ENCODE measurements at regions not wholly inside any gene's neighbourhood (a gene's known extent, or its start where the extent isn't known, plus 50 kb on each side); places are given as distances from the start of the nearest gene placed in this dataset.

DNA sequence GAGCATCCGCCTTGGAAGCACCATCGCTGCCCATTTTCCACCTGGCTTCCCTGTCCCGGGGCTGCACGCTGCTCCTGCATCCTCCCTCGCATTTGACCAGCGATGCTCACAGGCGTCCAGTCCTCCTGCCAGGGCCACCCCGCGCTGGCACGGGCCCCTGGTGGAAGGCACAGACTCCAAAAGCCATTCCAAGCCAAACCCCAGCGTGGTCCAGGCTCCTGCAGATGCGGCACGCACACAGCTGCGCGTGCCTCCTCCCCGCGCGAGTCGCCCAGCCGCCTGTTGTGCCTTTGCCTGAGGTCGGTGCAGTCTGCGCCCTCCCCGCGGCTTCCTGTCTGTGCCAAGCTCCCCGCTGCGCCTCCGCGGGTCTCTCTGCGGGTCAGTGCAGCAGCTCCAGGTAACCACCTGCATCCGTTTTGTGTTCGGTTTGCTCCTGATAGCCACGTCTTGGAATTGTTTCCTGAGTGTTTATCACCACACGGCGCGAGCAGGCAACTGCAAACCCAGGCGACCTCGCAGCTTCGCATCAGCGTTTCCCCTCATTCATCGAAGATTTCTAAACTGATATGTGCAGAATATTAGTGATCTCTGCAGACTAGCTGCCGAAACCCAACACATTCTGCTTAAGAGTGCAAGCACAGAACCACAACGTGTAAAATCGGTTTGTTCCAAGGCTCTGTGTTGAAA, 65.2 kb upstream of the SALL3 start:
- TF ChIP-seq, protein P1, sequence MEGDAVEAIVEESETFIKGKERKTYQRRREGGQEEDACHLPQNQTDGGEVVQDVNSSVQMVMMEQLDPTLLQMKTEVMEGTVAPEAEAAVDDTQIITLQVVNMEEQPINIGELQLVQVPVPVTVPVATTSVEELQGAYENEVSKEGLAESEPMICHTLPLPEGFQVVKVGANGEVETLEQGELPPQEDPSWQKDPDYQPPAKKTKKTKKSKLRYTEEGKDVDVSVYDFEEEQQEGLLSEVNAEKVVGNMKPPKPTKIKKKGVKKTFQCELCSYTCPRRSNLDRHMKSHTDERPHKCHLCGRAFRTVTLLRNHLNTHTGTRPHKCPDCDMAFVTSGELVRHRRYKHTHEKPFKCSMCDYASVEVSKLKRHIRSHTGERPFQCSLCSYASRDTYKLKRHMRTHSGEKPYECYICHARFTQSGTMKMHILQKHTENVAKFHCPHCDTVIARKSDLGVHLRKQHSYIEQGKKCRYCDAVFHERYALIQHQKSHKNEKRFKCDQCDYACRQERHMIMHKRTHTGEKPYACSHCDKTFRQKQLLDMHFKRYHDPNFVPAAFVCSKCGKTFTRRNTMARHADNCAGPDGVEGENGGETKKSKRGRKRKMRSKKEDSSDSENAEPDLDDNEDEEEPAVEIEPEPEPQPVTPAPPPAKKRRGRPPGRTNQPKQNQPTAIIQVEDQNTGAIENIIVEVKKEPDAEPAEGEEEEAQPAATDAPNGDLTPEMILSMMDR (IDR thresholded peaks at IDR 0.05): no peak
- Histone ChIP-seq H3K4me3 (no peak overlapping the region), H3K27ac (no peak overlapping the region)
- no peak for DNase-seq (ENCODE audit: low spot score)

GRCh38 chr18:78915446-78916008, 64.1 kb upstream of the SALL3 start:
- Histone ChIP-seq H3K27ac (no peak overlapping the region), H3K4me3 (no peak overlapping the region)
- no peak for DNase-seq (ENCODE audit: low spot score)
- TF ChIP-seq, protein P1 (IDR thresholded peaks at IDR 0.05): no peak

DNA sequence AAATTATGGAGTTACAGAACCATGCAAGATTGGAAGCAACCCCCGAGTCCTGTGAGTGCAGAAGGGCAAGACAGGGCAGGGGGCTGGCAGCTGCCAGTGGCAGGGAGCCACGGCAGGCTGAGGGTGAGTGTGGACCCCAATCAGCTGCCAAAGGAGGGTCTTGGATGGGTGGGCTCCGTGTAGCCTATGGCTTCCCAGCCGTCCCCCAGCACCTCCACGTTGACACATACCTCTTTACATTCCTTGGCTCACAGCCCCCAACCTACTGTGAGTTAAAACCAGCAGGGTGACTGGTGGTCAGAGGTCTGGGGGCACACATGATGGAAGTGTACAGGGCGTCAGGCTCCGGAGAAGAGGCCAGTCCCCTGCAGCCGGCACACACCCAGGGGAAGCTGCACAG, 60.9 kb upstream of the SALL3 start:
- no peak for DNase-seq (ENCODE audit: low spot score)
- Histone ChIP-seq H3K27ac (no peak overlapping the region), H3K4me3 (no peak overlapping the region)
- TF ChIP-seq, protein P1 (IDR thresholded peaks at IDR 0.05): no peak

GRCh38 chr18:78919956-78920355, 59.7 kb upstream of the SALL3 start:
- Histone ChIP-seq H3K4me3 (no peak overlapping the region), H3K27ac (no peak overlapping the region)
- DNase-seq (ENCODE audit: low spot score): no peak
- TF ChIP-seq, protein P1 (IDR thresholded peaks at IDR 0.05): no peak

DNA sequence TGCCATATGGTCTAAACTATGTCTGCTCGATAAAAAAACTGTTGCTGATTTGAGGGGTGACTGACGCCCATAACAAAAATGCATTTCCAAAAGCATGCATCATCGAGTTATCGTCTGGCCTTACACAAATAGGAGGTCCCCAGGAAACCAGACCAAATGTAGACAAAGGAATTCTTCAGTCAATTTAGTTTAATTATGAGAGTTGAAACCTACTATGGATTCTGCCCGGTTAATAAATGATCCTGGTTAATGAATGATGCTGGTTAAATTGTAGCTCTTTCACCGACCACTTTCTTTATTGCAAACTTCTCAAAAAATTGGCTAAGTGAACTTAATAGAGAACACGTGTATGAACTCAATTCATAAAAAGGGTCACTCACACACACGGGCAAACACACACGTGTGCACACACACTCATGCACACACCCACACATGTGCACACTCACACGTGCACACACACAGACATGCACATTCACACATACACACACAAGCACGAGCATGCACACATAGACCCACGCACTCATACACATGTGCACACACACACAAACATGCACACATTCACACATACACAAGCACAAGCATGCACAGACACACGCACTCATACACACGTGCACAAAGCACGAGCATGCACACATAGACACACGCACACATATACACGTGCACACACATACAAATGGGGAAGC, 59.0 kb upstream of the SALL3 start:
- H3K4me3 ChIP-seq: no peak overlapping the region
- DNase-seq (ENCODE audit: low spot score): no peak
- TF ChIP-seq, protein P1 (IDR thresholded peaks at IDR 0.05): no peak
- H3K27ac ChIP-seq: no peak overlapping the region

GRCh38 chr18:78922856-78923255, 56.8 kb upstream of the SALL3 start:
- TF ChIP-seq, protein P1 (IDR thresholded peaks at IDR 0.05): no peak
- DNase-seq (ENCODE audit: low spot score): no peak
- Histone ChIP-seq H3K27ac (no peak overlapping the region), H3K4me3 (no peak overlapping the region)

DNA sequence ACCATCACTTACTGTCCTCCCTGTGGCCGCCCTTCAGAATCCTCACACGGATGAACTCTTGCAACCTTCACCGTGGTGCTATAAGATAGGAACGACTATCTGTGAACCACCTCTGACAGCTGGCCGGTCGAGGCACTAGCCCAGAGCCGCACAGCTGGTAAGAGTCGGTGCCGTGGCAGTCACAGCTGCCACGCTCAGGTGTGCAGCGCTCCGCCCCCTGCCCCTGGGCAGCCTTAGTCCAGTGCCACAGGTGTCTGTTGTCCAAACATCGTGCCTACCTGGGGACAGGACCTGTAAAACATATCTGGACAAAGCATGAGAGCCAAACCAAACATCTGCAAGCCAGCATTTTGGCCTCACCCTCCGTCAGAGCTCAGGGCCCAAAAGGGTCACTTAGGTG, 55.3 kb upstream of the SALL3 start:
- no peak for DNase-seq (ENCODE audit: low spot score)
- Histone ChIP-seq H3K27ac (no peak overlapping the region), H3K4me3 (no peak overlapping the region)
- TF ChIP-seq, protein P1 (IDR thresholded peaks at IDR 0.05): no peak

Measured in coronary artery (tissue), 2 donors.